K562 (cell line): ENCODE measurements at regions not wholly inside any gene's neighbourhood (a gene's known extent, or its start where the extent isn't known, plus 50 kb on each side); places are given as distances from the start of the nearest gene placed in this dataset.
A peak's percentile ranks its signal among the peaks of the same experiment; 100 is the strongest.
"Not testable (repeated sequence)": the region's sequence is repeated elsewhere in the genome, so short reads cannot be mapped to it uniquely, and the experiment has no call there.

Experiments used
- ATF1 ChIP-seq, 2 experiments: fragments of 450-650 bp in 1 of 2; IDR thresholded peaks; 2 replicates each; pipeline ENCODE4 v1.6.1; 2016; ENCODE audit warnings: missing compliant biosample characterization in 1 of 2, missing genetic modification characterization in 1 of 2
- BRD4 ChIP-seq: fragments of 200-600 bp; sonication (generic); IDR thresholded peaks from 2 replicates; pipeline ENCODE4 v1.6.1; 2017; ENCODE audit warnings: inconsistent platforms
- CEBPB ChIP-seq: fragments of 450-650 bp; IDR thresholded peaks from 2 replicates; pipeline ENCODE4 v1.6.1; 2016; ENCODE audit warnings: missing genetic modification characterization, missing compliant biosample characterization
- CEBPG ChIP-seq, 3 experiments: fragments of 200-800 bp in 1 of 3; sonication (Bioruptor generic) in 1 of 3; sonication (generic) in 1 of 3; formaldehyde crosslinking in 1 of 3; IDR thresholded peaks in 2 of 3; conservative IDR thresholded peaks in 1 of 3; 2 replicates each; pipeline versions ENCODE4 v1.6.1 to v1.8.0; 2016 to 2022; ENCODE audit warnings: missing compliant biosample characterization in 2 of 3, missing genetic modification characterization in 2 of 3, mild to moderate bottlenecking in 1 of 3, missing genetic modification reagents in 1 of 3
- CSDE1 ChIP-seq, 2 experiments: fragments of 450-650 bp; IDR thresholded peaks; 2 replicates each; pipeline ENCODE4 v1.6.1; 2016; ENCODE audit warnings: mild to moderate bottlenecking in 1 of 2
- HCFC1 ChIP-seq: IDR thresholded peaks from 2 replicates; pipeline ENCODE4 v1.6.1; 2012; ENCODE audit warnings: low read depth, low read length, improper control_type of control experiment
- MAFG ChIP-seq: fragments of 450-650 bp; conservative IDR thresholded peaks from 2 replicates; pipeline ENCODE4 v1.6.1; 2016; ENCODE audit warnings: missing genetic modification characterization, missing compliant biosample characterization
- NONO ChIP-seq, 2 experiments: fragments of 200-400 bp in 1 of 2; fragments of 450-650 bp in 1 of 2; formaldehyde crosslinking in 1 of 2; IDR thresholded peaks; 2 replicates each; pipeline ENCODE4 v1.6.1; 2017; ENCODE audit warnings: low read depth in 2 of 2, mild to moderate bottlenecking in 2 of 2, moderate library complexity in 2 of 2, low read length in 1 of 2
- RBFOX2 ChIP-seq: fragments of 200-400 bp; formaldehyde crosslinking; IDR thresholded peaks from 2 replicates; pipeline ENCODE4 v1.6.1; 2017; ENCODE audit warnings: low read depth, mild to moderate bottlenecking, low read length, moderate library complexity
- YY1 ChIP-seq, 3 experiments: IDR thresholded peaks; 2 replicates each; pipeline ENCODE4 v1.6.1; 2011; ENCODE audit warnings: low read length in 2 of 3, mild to moderate bottlenecking in 2 of 3, moderate library complexity in 2 of 3, borderline replicate concordance in 1 of 3, control low read depth in 1 of 3, low read depth in 1 of 3; ENCODE audit not compliant: insufficient read depth in 3 of 3, insufficient replicate concordance in 2 of 3, control insufficient read depth in 1 of 3, insufficient read length in 1 of 3; ENCODE audit errors: extremely low read depth in 1 of 3
- TF ChIP-seq, protein P1 (sequence below): fragments of 450-650 bp; IDR thresholded peaks from 2 replicates; pipeline ENCODE4 v1.6.1; 2016; ENCODE audit warnings: mild to moderate bottlenecking, moderate library complexity

GRCh38 chr2:75871762-75872614 is 161.3 kb upstream of the GCFC2 start (continued):
- TF ChIP-seq YY1 (IDR thresholded peaks at IDR 0.05; ENCODE audit: borderline replicate concordance in 1 of 3, control insufficient read depth in 1 of 3, extremely low read depth in 1 of 3, insufficient read depth in 3 of 3, insufficient read length in 1 of 3, insufficient replicate concordance in 2 of 3, low read depth in 1 of 3, low read length in 2 of 3), result peak; percentile 66 to 90 (median 83)
- peak; percentile 66 for TF ChIP-seq CEBPB
- peak; percentile 14; the same call in 1 of the 2 replicates for TF ChIP-seq HCFC1
- TF ChIP-seq, protein P1, sequence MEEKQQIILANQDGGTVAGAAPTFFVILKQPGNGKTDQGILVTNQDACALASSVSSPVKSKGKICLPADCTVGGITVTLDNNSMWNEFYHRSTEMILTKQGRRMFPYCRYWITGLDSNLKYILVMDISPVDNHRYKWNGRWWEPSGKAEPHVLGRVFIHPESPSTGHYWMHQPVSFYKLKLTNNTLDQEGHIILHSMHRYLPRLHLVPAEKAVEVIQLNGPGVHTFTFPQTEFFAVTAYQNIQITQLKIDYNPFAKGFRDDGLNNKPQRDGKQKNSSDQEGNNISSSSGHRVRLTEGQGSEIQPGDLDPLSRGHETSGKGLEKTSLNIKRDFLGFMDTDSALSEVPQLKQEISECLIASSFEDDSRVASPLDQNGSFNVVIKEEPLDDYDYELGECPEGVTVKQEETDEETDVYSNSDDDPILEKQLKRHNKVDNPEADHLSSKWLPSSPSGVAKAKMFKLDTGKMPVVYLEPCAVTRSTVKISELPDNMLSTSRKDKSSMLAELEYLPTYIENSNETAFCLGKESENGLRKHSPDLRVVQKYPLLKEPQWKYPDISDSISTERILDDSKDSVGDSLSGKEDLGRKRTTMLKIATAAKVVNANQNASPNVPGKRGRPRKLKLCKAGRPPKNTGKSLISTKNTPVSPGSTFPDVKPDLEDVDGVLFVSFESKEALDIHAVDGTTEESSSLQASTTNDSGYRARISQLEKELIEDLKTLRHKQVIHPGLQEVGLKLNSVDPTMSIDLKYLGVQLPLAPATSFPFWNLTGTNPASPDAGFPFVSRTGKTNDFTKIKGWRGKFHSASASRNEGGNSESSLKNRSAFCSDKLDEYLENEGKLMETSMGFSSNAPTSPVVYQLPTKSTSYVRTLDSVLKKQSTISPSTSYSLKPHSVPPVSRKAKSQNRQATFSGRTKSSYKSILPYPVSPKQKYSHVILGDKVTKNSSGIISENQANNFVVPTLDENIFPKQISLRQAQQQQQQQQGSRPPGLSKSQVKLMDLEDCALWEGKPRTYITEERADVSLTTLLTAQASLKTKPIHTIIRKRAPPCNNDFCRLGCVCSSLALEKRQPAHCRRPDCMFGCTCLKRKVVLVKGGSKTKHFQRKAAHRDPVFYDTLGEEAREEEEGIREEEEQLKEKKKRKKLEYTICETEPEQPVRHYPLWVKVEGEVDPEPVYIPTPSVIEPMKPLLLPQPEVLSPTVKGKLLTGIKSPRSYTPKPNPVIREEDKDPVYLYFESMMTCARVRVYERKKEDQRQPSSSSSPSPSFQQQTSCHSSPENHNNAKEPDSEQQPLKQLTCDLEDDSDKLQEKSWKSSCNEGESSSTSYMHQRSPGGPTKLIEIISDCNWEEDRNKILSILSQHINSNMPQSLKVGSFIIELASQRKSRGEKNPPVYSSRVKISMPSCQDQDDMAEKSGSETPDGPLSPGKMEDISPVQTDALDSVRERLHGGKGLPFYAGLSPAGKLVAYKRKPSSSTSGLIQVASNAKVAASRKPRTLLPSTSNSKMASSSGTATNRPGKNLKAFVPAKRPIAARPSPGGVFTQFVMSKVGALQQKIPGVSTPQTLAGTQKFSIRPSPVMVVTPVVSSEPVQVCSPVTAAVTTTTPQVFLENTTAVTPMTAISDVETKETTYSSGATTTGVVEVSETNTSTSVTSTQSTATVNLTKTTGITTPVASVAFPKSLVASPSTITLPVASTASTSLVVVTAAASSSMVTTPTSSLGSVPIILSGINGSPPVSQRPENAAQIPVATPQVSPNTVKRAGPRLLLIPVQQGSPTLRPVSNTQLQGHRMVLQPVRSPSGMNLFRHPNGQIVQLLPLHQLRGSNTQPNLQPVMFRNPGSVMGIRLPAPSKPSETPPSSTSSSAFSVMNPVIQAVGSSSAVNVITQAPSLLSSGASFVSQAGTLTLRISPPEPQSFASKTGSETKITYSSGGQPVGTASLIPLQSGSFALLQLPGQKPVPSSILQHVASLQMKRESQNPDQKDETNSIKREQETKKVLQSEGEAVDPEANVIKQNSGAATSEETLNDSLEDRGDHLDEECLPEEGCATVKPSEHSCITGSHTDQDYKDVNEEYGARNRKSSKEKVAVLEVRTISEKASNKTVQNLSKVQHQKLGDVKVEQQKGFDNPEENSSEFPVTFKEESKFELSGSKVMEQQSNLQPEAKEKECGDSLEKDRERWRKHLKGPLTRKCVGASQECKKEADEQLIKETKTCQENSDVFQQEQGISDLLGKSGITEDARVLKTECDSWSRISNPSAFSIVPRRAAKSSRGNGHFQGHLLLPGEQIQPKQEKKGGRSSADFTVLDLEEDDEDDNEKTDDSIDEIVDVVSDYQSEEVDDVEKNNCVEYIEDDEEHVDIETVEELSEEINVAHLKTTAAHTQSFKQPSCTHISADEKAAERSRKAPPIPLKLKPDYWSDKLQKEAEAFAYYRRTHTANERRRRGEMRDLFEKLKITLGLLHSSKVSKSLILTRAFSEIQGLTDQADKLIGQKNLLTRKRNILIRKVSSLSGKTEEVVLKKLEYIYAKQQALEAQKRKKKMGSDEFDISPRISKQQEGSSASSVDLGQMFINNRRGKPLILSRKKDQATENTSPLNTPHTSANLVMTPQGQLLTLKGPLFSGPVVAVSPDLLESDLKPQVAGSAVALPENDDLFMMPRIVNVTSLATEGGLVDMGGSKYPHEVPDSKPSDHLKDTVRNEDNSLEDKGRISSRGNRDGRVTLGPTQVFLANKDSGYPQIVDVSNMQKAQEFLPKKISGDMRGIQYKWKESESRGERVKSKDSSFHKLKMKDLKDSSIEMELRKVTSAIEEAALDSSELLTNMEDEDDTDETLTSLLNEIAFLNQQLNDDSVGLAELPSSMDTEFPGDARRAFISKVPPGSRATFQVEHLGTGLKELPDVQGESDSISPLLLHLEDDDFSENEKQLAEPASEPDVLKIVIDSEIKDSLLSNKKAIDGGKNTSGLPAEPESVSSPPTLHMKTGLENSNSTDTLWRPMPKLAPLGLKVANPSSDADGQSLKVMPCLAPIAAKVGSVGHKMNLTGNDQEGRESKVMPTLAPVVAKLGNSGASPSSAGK, result peak; percentile 37; the same call in 1 of the 2 replicates
- not testable (repeated sequence) for TF ChIP-seq ATF1, CEBPG (CRISPR knock-in tag; IDR thresholded peaks at IDR 0.05)
- TF ChIP-seq ATF1 (tag; IDR thresholded peaks at IDR 0.05), result peak; percentile 34; the same call in 1 of the 2 replicates
- peak; percentile 72 for TF ChIP-seq RBFOX2
- 0 out of 4 replicates have a peak, but pooled peaks of 1 of the 2 experiments have one; percentile 15 for TF ChIP-seq NONO (IDR thresholded peaks at IDR 0.05; ENCODE audit: low read depth in 2 of 2, low read length in 1 of 2)
- peak; percentile 68; the same call in 1 of the 2 replicates for TF ChIP-seq BRD4
- peak; percentile 45 to 55; a peak in 1 of 4 replicates for TF ChIP-seq CEBPG (tag; conservative IDR thresholded peaks at IDR 0.05 in 1 of 2, IDR thresholded peaks at IDR 0.05 in 1 of 2)
- TF ChIP-seq CSDE1 (IDR thresholded peaks at IDR 0.05), result peak; percentile 56 to 63; a peak in 2 of 4 replicates
- peak; percentile 93 for TF ChIP-seq MAFG (tag)
